GM23338 (cell line): ENCODE measurements at regions not wholly inside any gene's neighbourhood (a gene's known extent, or its start where the extent isn't known, plus 50 kb on each side); places are given as distances from the start of the nearest gene placed in this dataset.
"Not testable (repeated sequence)": the region's sequence is repeated elsewhere in the genome, so short reads cannot be mapped to it uniquely, and the experiment has no call there.

ENCODE experiments used
- ATAC-seq: fragments of 200-7000 bp; cut with Tn5 transposase; 3 replicates; pipeline ENCODE4 v1.9.1; 2020
- DNase-seq: peaks from one replicate; pipeline ENCODE4 v3.0.0-alpha.2; 2015; ENCODE audit warnings: low spot score
- H2AFZ ChIP-seq: fragments of 200-600 bp; sonication (generic); 2 replicates; pipeline ENCODE4 v1.8.0; 2016; ENCODE audit warnings: antibody characterized with exemption, mild to moderate bottlenecking, moderate library complexity
- H3F3A ChIP-seq: fragments of 200-600 bp; sonication (generic); replicated peaks from 2 replicates; pipeline ENCODE4 v1.8.0; 2017; ENCODE audit warnings: antibody characterized with exemption, mixed run types, low read depth
- H3K27ac ChIP-seq: fragments of 200-600 bp; sonication (generic); 2 replicates; pipeline ENCODE4 v1.6.1; 2016; ENCODE audit warnings: low read depth
- H3K27me3 ChIP-seq: fragments of 200-600 bp; sonication (generic); 2 replicates; pipeline ENCODE4 v1.8.0; 2016; ENCODE audit warnings: mild to moderate bottlenecking, mixed run types, moderate library complexity; ENCODE audit not compliant: insufficient read depth
- H3K36me3 ChIP-seq: fragments of 200-600 bp; sonication (generic); 2 replicates; pipeline ENCODE4 v1.8.0; 2016; ENCODE audit warnings: mild to moderate bottlenecking; ENCODE audit not compliant: insufficient read depth
- H3K4me1 ChIP-seq: fragments of 200-600 bp; sonication (generic); 2 replicates; pipeline ENCODE4 v1.8.0; 2016; ENCODE audit warnings: mild to moderate bottlenecking, moderate library complexity; ENCODE audit not compliant: insufficient read depth
- H3K4me2 ChIP-seq: fragments of 200-600 bp; sonication (generic); 2 replicates; pipeline ENCODE4 v1.7.1; 2017; ENCODE audit warnings: mixed run types
- H3K4me3 ChIP-seq: fragments of 200-600 bp; sonication (generic); 2 replicates; pipeline ENCODE4 v1.6.1; 2016; ENCODE audit warnings: mixed run types
- H3K79me2 ChIP-seq: fragments of 200-600 bp; sonication (generic); replicated peaks from 2 replicates; pipeline ENCODE4 v1.8.0; 2017; ENCODE audit warnings: mild to moderate bottlenecking; ENCODE audit not compliant: insufficient read depth
- H3K9me2 ChIP-seq: fragments of 200-600 bp; sonication (generic); 2 replicates; pipeline ENCODE4 v1.8.0; 2017; ENCODE audit not compliant: insufficient read depth
- H4K20me1 ChIP-seq: fragments of 200-600 bp; sonication (generic); replicated peaks from 2 replicates; pipeline ENCODE4 v1.8.0; 2017; ENCODE audit warnings: mild to moderate bottlenecking; ENCODE audit not compliant: insufficient read depth
- H3K27ac Mint-ChIP-seq: 2 replicates; pipeline ENCODE4 v1.8.0; 2020; ENCODE audit warnings: inconsistent platforms, mild to moderate bottlenecking, moderate library complexity, mixed read lengths
- H3K27me3 Mint-ChIP-seq: 3 replicates; pipeline ENCODE4 v1.8.0; 2022; ENCODE audit warnings: low read depth, mild to moderate bottlenecking, moderate library complexity, mixed read lengths, inconsistent platforms; ENCODE audit not compliant: insufficient read depth, poor library complexity
- H3K36me3 Mint-ChIP-seq: 3 replicates; pipeline ENCODE4 v1.8.0; 2021; ENCODE audit warnings: low read depth, mild to moderate bottlenecking, inconsistent platforms, moderate library complexity, mixed read lengths
- H3K4me1 Mint-ChIP-seq: 3 replicates; pipeline ENCODE4 v1.8.0; 2020; ENCODE audit warnings: mild to moderate bottlenecking, inconsistent platforms, mixed read lengths
- H3K4me3 Mint-ChIP-seq: 3 replicates; pipeline ENCODE4 v1.8.0; 2021; ENCODE audit warnings: moderate library complexity, mild to moderate bottlenecking, inconsistent platforms, mixed read lengths
- H3K9me3 Mint-ChIP-seq: 3 replicates; pipeline ENCODE4 v1.8.0; 2020; ENCODE audit warnings: moderate library complexity, mild to moderate bottlenecking, inconsistent platforms, mixed read lengths
- CREB1 ChIP-seq: fragments of 250-450 bp; sonication (Bioruptor Pico); IDR thresholded peaks from 2 replicates; pipeline ENCODE4 v1.5.0; 2020; ENCODE audit warnings: low read depth, mild to moderate bottlenecking, moderate library complexity
- EZH2 ChIP-seq: fragments of 200-600 bp; sonication (generic); IDR thresholded peaks from one replicate; pipeline ENCODE4 v1.8.0; 2017; ENCODE audit warnings: antibody characterized with exemption, mild to moderate bottlenecking, low read depth; ENCODE audit not compliant: unreplicated experiment
- EZH2phosphoT487 ChIP-seq: fragments of 200-600 bp; sonication (generic); IDR thresholded peaks from one replicate; pipeline ENCODE4 v1.8.1; 2018; ENCODE audit warnings: antibody characterized with exemption; ENCODE audit not compliant: unreplicated experiment
- JUNB ChIP-seq: IDR thresholded peaks from one replicate; pipeline ENCODE4 v1.6.1; 2016; ENCODE audit warnings: antibody characterized with exemption; ENCODE audit not compliant: unreplicated experiment
- POLR2AphosphoS5 ChIP-seq: IDR thresholded peaks from 2 replicates; pipeline ENCODE4 v1.6.1; 2016; ENCODE audit warnings: antibody characterized with exemption, low read depth
- STAT1 ChIP-seq: IDR thresholded peaks from one replicate; pipeline ENCODE4 v1.6.1; 2016; ENCODE audit warnings: antibody characterized with exemption; ENCODE audit not compliant: unreplicated experiment
- ZNF114 ChIP-seq: fragments of 250-450 bp; sonication (Bioruptor Pico); IDR thresholded peaks from 2 replicates; pipeline ENCODE4 v1.5.0; 2020; ENCODE audit warnings: mild to moderate bottlenecking, moderate library complexity
- ZNF331 ChIP-seq: fragments of 250-450 bp; sonication (Bioruptor Pico); IDR thresholded peaks from 2 replicates; pipeline ENCODE4 v1.5.0; 2020; ENCODE audit warnings: low read depth, mild to moderate bottlenecking, moderate library complexity
- TF ChIP-seq, protein P1 (sequence below): IDR thresholded peaks from 2 replicates; pipeline ENCODE4 v1.6.1; 2016; ENCODE audit warnings: antibody characterized with exemption
- TF ChIP-seq, protein P2 (sequence below): IDR thresholded peaks from one replicate; pipeline ENCODE4 v1.6.1; 2018; ENCODE audit warnings: antibody characterized with exemption; ENCODE audit not compliant: unreplicated experiment
- TF ChIP-seq, protein P3 (sequence below), 2 experiments: fragments of 200-600 bp in 1 of 2; sonication (generic) in 1 of 2; conservative IDR thresholded peaks; 2 replicates each; pipeline versions ENCODE4 v1.5.1 to v1.6.1; 2016 to 2017; ENCODE audit warnings: antibody characterized with exemption in 2 of 2, low read depth in 2 of 2, mild to moderate bottlenecking in 2 of 2, moderate library complexity in 1 of 2

DNA sequence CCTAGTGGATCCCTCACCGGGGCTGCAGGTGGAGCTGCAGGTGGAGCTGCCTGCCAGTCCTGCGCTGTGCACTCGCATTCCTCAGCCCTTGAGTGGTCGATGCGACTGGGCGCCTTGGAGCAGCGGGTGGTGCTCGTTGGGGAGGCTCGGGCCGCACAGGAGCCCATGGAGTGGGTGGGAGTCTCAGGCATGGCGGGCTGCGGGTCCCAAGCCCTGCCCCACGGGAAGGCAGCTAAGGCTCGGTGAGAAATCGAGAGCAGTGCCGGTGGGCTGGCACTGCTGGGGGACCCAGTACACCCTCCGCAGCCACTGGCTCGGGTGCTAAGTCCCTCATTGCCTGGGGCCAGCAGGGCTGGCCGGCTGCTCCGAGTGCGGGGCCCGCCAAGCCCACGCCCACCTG is 351.8 kb upstream of the CITED2 start:
- H3K4me3 ChIP-seq, H3K79me2 ChIP-seq, H3K36me3 Mint-ChIP-seq, H3K27me3 ChIP-seq, H3K9me2 ChIP-seq, H3K4me3 Mint-ChIP-seq, DNase-seq, H3K27me3 Mint-ChIP-seq, H3K27ac Mint-ChIP-seq, H2AFZ ChIP-seq, H3K27ac ChIP-seq, H3K36me3 ChIP-seq, H4K20me1 ChIP-seq, H3K9me3 Mint-ChIP-seq, ATAC-seq, H3K4me2 ChIP-seq, H3F3A ChIP-seq: not testable (repeated sequence)
- peaks cover 10% of the 10 kb centered on the region for H3K4me1 Mint-ChIP-seq
- peaks cover 11% of the 10 kb centered on the region for H3K4me1 ChIP-seq

DNA sequence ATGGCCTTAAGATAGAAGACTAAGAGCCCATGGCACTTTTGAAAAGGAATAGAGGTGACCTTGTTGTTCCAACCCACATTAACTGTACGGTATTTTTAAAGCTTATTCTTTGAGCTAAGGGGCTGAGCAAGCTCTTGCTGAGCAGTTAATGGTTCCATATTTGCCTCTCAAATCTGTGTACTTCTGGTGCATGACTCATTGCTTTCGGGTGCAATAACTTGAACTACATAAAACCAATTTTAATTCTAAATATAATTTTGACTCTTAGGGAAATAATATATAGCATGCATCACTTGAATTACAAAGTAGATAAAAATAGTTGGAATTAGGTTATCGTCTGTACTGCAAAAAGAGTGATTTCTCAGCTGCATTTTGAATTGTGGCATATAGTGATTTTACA is 348.1 kb upstream of the CITED2 start:
- Histone ChIP-seq H3K4me3 (no peak overlapping the region), H3K27me3 (no peaks in the 10 kb centered on the region), H3F3A (no peaks in the 10 kb centered on the region), H3K9me2 (no peaks in the 10 kb centered on the region), H3K4me2 (peak overlapping the region; percentile 30; the same call in 1 of the 2 replicates), H3K27ac (no peak overlapping the region), H3K36me3 (no peaks in the 10 kb centered on the region), H4K20me1 (no peaks in the 10 kb centered on the region), H3K4me1 (peaks cover 11% of the 10 kb centered on the region), H3K79me2 (no peaks in the 10 kb centered on the region), H2AFZ (peak overlapping the region; percentile 44)
- DNase-seq (no peak), ATAC-seq (no peak)
- H3K4me1 Mint-ChIP-seq: peaks cover 10% of the 10 kb centered on the region
- H3K4me3 Mint-ChIP-seq: no peak overlapping the region
- peaks cover 4% of the 10 kb centered on the region for H3K27me3 Mint-ChIP-seq
- H3K27ac Mint-ChIP-seq: no peak overlapping the region
- H3K9me3 Mint-ChIP-seq: peaks cover 9% of the 10 kb centered on the region
- peaks cover 6% of the 10 kb centered on the region; the same call in 1 of the 3 replicates for H3K36me3 Mint-ChIP-seq
- TF ChIP-seq ZNF331 (CRISPR knock-in tag): no peak
- TF ChIP-seq EZH2: no peak
- TF ChIP-seq, protein P1, sequence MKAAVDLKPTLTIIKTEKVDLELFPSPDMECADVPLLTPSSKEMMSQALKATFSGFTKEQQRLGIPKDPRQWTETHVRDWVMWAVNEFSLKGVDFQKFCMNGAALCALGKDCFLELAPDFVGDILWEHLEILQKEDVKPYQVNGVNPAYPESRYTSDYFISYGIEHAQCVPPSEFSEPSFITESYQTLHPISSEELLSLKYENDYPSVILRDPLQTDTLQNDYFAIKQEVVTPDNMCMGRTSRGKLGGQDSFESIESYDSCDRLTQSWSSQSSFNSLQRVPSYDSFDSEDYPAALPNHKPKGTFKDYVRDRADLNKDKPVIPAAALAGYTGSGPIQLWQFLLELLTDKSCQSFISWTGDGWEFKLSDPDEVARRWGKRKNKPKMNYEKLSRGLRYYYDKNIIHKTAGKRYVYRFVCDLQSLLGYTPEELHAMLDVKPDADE: no peak
- TF ChIP-seq, protein P2, sequence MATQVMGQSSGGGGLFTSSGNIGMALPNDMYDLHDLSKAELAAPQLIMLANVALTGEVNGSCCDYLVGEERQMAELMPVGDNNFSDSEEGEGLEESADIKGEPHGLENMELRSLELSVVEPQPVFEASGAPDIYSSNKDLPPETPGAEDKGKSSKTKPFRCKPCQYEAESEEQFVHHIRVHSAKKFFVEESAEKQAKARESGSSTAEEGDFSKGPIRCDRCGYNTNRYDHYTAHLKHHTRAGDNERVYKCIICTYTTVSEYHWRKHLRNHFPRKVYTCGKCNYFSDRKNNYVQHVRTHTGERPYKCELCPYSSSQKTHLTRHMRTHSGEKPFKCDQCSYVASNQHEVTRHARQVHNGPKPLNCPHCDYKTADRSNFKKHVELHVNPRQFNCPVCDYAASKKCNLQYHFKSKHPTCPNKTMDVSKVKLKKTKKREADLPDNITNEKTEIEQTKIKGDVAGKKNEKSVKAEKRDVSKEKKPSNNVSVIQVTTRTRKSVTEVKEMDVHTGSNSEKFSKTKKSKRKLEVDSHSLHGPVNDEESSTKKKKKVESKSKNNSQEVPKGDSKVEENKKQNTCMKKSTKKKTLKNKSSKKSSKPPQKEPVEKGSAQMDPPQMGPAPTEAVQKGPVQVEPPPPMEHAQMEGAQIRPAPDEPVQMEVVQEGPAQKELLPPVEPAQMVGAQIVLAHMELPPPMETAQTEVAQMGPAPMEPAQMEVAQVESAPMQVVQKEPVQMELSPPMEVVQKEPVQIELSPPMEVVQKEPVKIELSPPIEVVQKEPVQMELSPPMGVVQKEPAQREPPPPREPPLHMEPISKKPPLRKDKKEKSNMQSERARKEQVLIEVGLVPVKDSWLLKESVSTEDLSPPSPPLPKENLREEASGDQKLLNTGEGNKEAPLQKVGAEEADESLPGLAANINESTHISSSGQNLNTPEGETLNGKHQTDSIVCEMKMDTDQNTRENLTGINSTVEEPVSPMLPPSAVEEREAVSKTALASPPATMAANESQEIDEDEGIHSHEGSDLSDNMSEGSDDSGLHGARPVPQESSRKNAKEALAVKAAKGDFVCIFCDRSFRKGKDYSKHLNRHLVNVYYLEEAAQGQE: no peak
- TF ChIP-seq STAT1: no peak
- TF ChIP-seq JUNB: no peak
- TF ChIP-seq, protein P3, sequence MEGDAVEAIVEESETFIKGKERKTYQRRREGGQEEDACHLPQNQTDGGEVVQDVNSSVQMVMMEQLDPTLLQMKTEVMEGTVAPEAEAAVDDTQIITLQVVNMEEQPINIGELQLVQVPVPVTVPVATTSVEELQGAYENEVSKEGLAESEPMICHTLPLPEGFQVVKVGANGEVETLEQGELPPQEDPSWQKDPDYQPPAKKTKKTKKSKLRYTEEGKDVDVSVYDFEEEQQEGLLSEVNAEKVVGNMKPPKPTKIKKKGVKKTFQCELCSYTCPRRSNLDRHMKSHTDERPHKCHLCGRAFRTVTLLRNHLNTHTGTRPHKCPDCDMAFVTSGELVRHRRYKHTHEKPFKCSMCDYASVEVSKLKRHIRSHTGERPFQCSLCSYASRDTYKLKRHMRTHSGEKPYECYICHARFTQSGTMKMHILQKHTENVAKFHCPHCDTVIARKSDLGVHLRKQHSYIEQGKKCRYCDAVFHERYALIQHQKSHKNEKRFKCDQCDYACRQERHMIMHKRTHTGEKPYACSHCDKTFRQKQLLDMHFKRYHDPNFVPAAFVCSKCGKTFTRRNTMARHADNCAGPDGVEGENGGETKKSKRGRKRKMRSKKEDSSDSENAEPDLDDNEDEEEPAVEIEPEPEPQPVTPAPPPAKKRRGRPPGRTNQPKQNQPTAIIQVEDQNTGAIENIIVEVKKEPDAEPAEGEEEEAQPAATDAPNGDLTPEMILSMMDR (conservative IDR thresholded peaks at IDR 0.05; ENCODE audit: low read depth in 2 of 2): no peak
- no peak for TF ChIP-seq POLR2AphosphoS5
- TF ChIP-seq EZH2phosphoT487: no peak
- TF ChIP-seq ZNF114 (CRISPR knock-in tag): no peak
- TF ChIP-seq CREB1: no peak
